ENCODE measurements at regions not wholly inside any gene's neighbourhood (a gene's known extent, or its start where the extent isn't known, plus 50 kb on each side); places are given as distances from the start of the nearest gene placed in this dataset.

DNA sequence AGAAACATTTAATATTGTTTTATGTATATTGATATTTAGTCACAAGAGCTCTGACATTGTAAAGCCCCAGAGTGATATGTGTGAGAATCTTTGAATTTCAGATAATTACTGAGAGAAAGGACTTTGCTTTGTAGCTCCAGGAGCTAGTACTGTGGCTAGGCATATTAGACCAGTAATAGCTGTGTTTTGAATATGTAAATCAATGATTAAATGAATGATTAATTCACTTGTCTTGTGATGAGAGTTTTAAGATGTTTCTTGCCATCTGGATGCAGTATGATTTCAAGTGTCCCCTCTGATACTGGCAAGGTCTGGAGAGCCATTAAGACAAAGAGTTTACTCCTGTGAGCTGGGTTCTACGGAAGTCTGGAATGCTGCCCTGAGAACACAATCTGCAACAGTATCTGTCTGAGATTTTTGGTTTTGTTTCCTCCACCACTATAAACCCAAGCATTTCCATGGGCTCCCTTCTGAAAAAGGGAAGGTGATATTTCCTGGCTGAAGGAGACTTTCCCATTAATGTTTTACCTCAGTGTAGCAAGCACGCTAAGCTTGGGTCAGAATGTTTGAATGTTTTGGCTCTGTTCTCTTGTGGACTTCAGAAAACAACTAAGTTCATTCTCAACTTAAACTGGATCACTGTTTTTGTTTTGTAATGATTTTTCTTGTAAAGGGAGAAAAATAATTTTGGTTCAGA lies 61.3 kb upstream of the BICC1 start:
- DNase-seq (ENCODE audit: low read depth in 2 of 2) = no peak

DNA sequence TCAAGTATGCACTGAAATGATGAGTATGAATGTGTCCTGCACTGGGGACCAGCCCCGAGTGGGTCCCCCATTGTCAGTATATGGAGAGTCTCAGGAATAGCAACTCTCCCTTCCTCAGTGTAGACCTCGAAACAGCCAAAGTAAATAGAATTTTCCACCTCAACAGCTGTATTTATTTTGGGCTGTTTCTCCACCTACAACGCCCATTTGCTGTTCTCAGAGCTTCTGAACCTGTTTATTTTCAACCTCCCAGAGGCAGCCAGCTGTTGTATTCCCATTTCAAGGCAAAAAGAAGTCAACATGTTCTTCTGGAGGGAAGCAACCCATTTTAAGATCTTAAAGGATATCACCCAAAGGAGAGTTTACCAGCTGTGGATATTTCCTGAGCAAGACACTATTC lies 59.6 kb upstream of the BICC1 start:
- DNase-seq (ENCODE audit: low read depth in 2 of 2) = no peak

DNA sequence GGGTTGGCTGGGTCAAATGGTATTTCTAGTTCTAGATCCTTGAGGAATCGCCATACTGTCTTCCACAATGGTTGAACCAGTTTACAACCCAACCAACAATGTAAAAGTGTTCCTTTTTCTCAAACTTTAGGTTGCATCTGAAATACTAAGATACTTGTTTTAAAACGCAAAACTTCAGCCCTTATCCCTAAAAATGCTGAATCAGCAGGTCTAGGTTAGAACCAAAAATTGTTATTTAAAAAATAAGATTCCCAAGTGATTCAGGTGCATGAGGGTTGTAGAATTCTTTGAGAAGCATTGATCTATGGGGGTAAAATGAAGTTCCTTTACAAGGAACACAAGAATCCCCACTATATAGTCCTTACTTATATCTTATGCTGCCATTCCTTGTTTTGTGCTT lies 56.5 kb upstream of the BICC1 start:
- DNase-seq (ENCODE audit: low read depth in 2 of 2) = no peak

DNA sequence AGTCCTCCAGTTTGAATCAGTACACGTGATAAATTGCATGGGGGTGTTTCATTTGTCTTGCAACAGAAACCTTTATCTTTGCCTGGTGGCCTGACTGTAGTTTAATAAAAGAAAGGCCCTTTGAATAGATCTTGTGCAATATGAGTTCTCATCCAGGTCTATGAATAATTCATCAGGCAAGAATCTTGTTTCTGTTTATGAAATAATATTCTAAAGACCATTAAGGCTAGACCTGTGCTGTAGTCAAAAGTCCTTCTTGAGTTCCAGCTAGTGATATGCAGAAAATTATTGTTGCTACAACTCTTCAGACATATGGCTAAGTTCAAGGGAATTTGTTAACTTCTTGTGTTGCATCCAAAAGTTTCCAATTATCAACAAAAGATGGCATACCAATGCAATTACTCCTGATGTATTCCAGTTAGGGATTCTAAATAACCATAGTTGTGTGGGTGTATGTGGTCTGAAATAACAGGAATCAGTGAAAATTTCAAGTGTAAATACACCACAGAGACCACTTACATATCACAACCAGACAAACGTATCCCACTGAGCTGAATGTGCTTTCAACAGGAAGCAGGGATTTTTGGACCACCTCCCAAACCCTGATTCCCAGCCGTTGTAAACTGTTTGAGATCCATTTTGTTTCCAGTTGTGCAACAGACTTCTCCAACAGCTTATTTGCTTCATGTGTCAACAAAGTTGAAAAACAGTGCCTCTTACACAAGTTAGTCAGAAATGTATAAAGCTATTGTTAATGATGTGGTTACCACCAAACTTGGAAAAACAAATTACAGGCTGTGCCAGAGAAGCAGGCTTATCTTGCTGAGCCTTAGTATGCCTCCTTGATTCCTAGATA lies 54.7 kb upstream of the BICC1 start:
- DNase-seq (ENCODE audit: low read depth in 2 of 2) = peak; percentile 97 to 98

DNA sequence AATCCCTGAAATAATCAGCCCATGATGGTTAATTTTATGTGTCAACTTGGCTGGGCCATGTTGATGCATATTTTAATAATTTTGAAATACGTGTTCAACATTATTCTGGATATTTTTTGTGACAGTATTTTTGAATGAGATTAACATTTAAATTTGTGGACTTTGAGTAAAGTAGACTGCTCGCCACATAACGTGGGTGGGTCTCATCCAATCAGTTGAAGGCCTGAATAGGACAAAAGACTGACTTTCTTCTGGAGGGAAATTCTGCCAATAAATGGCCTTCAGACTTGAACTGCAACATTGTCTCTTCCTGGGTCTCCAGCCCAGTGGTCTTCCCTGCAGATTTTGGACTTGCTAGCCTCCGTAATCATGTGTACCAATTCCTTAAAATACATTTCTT lies 53.6 kb upstream of the BICC1 start:
- no peak for DNase-seq (ENCODE audit: low read depth in 2 of 2)

DNA sequence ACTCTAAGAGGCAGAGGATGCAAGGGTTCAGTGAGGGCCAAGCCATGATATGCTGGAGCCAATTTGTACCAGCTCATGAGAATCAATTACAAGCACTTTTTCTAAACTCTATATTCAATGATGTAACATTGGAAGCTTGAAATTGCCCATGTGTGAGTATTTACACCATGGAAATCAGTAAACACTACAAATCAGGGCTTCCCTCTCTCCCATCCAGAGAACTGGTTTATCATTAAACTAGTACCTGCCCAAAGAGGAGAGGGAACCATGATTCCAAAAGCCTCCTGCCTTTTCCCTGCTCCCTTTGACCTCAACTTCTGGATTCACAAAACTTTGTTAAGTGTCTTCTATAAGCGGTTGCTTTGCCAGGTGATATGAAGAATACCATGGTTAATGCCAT lies 52.5 kb upstream of the BICC1 start:
- no peak for DNase-seq (ENCODE audit: low read depth in 2 of 2)

DNA sequence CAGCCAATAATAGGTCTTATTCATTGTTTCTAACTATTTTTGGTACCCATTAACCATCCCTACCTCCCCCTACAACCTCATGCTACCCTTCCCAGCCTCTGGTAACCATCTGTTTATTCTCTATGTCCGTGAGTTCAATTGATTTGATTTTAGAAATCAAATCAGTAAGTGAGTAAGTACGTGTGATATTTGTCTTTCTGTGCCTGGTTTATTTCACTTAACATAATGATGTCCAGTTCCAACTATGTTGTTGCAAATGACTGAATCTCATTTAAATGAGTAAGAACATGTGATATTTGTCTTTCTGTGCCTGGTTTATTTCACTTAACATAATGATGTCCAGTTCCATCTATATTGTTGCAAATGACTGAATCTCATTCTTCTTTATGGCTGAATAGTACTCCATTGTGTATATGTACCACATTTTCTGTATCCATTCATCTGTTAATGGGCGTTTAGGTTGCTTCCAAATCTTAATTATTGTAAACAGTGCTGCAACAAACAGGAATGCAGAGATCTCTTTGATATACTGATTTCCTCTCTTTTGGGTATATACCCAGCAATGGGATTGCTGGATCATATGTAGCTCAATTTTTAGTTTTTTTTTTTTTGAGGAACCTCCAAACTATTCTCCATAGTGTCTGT lies 49.7 kb upstream of the BICC1 start:
- no peak for DNase-seq (ENCODE audit: low read depth in 2 of 2)

Measured in fibroblast of skin of left quadriceps (primary cell).